EH (cell line): ENCODE measurements at regions not wholly inside any gene's neighbourhood (a gene's known extent, or its start where the extent isn't known, plus 50 kb on each side); places are given as distances from the start of the nearest gene placed in this dataset.
"Not testable (repeated sequence)": the region's sequence is repeated elsewhere in the genome, so short reads cannot be mapped to it uniquely, and the experiment has no call there.

ENCODE experiments used
- DNase-seq: peaks from one replicate; pipeline ENCODE4 v3.0.0-alpha.2; 2015; ENCODE audit warnings: low read depth

GRCh38 chr16:64297863-64298600 lies 823.8 kb downstream of the CDH11 start:
- no peak for DNase-seq

- peak; percentile 19 for DNase-seq
Measured at GRCh38 chr16:64295466-64295865, 826.4 kb downstream of the CDH11 start.

- no peak for DNase-seq
Measured at GRCh38 chr16:64292953-64293352, 828.9 kb downstream of the CDH11 start.

- DNase-seq = no peak
Measured at GRCh38 chr16:64292161-64292560, 829.7 kb downstream of the CDH11 start.

GRCh38 chr16:64290461-64290860 lies 831.4 kb downstream of the CDH11 start:
- DNase-seq = no peak

GRCh38 chr16:64287655-64288528 lies 834.0 kb downstream of the CDH11 start:
- no peak for DNase-seq

GRCh38 chr16:64282181-64282580 lies 839.7 kb downstream of the CDH11 start:
- DNase-seq = no peak

GRCh38 chr16:64280317-64280716 lies 841.5 kb downstream of the CDH11 start:
- DNase-seq = no peak

GRCh38 chr16:64278196-64278595 lies 843.7 kb downstream of the CDH11 start:
- DNase-seq = peak; percentile 33

- DNase-seq = no peak
Measured at GRCh38 chr16:64276646-64277045, 845.2 kb downstream of the CDH11 start.

- DNase-seq = no peak
Measured at GRCh38 chr16:64272028-64272427, 849.8 kb downstream of the CDH11 start.

GRCh38 chr16:64269756-64270155 lies 852.1 kb downstream of the CDH11 start:
- peak; percentile 3 for DNase-seq

- no peak for DNase-seq
Measured at GRCh38 chr16:64265756-64266155, 856.1 kb downstream of the CDH11 start.

- not testable (repeated sequence) for DNase-seq
Measured at GRCh38 chr16:64260631-64261401, 861.0 kb downstream of the CDH11 start.

- DNase-seq = no peak
Measured at GRCh38 chr16:64254443-64255367, 867.2 kb downstream of the CDH11 start.

- peak; percentile 9 for DNase-seq
Measured at GRCh38 chr16:64253525-64253924, 868.3 kb downstream of the CDH11 start.

GRCh38 chr16:64253096-64253495 lies 868.8 kb downstream of the CDH11 start:
- DNase-seq = no peak

- no peak for DNase-seq
Measured at GRCh38 chr16:64251742-64252141, 870.1 kb downstream of the CDH11 start.

- DNase-seq = peak; percentile 44
Measured at GRCh38 chr16:64250866-64251265, 871.0 kb downstream of the CDH11 start.

GRCh38 chr16:64242492-64242891 lies 879.4 kb downstream of the CDH11 start:
- no peak for DNase-seq

GRCh38 chr16:64240586-64240985 lies 881.3 kb downstream of the CDH11 start:
- peak; percentile 64 for DNase-seq
